SK-N-DZ (cell line): ENCODE measurements at regions not wholly inside any gene's neighbourhood (a gene's known extent, or its start where the extent isn't known, plus 50 kb on each side); places are given as distances from the start of the nearest gene placed in this dataset.
"Not testable (repeated sequence)": the region's sequence is repeated elsewhere in the genome, so short reads cannot be mapped to it uniquely, and the experiment has no call there.

Experiments
- DNase-seq: peaks from one replicate; pipeline ENCODE4 v3.0.0-alpha.2; 2015; ENCODE audit warnings: low spot score

- no peak for DNase-seq
Measured at GRCh38 chr2:133878326-133878725, 310.1 kb upstream of the NCKAP5 start.

GRCh38 chr2:133879703-133880102 lies 311.4 kb upstream of the NCKAP5 start:
- no peak for DNase-seq

GRCh38 chr2:133882159-133882558 lies 313.9 kb upstream of the NCKAP5 start:
- DNase-seq, result not testable (repeated sequence)

- no peak for DNase-seq
Measured at GRCh38 chr2:133884739-133885381, 316.6 kb upstream of the NCKAP5 start.

- DNase-seq, result no peak
Measured at GRCh38 chr2:133885847-133886246, 317.6 kb upstream of the NCKAP5 start.

- DNase-seq, result peak; percentile 67
Measured at GRCh38 chr2:133886735-133887675, 318.7 kb upstream of the NCKAP5 start.

GRCh38 chr2:133887676-133888040 lies 319.4 kb upstream of the NCKAP5 start:
- DNase-seq, result no peak

- no peak for DNase-seq
Measured at GRCh38 chr2:133888107-133888506, 319.8 kb upstream of the NCKAP5 start.

- DNase-seq, result no peak
Measured at GRCh38 chr2:133888621-133889219, 320.5 kb upstream of the NCKAP5 start.

- no peak for DNase-seq
Measured at GRCh38 chr2:133892352-133892913, 324.2 kb upstream of the NCKAP5 start.

- DNase-seq, result no peak
Measured at GRCh38 chr2:133894429-133894828, 326.2 kb upstream of the NCKAP5 start.

- not testable (repeated sequence) for DNase-seq
Measured at GRCh38 chr2:133897838-133898237, 329.6 kb upstream of the NCKAP5 start.

GRCh38 chr2:133900909-133901308 lies 332.6 kb upstream of the NCKAP5 start:
- no peak for DNase-seq

- DNase-seq, result no peak
Measured at GRCh38 chr2:133906396-133906795, 338.1 kb upstream of the NCKAP5 start.

GRCh38 chr2:133906926-133907325 lies 338.7 kb upstream of the NCKAP5 start:
- DNase-seq, result no peak

- no peak for DNase-seq
Measured at GRCh38 chr2:133908171-133908570, 339.9 kb upstream of the NCKAP5 start.

GRCh38 chr2:133918141-133918540 lies 335.7 kb upstream of the MGAT5 start:
- DNase-seq, result no peak

- no peak for DNase-seq
Measured at GRCh38 chr2:133919285-133919684, 334.6 kb upstream of the MGAT5 start.

- DNase-seq, result no peak
Measured at GRCh38 chr2:133927894-133928293, 326.0 kb upstream of the MGAT5 start.

- no peak for DNase-seq
Measured at GRCh38 chr2:133936096-133936495, 317.8 kb upstream of the MGAT5 start.

GRCh38 chr2:133936601-133937000 lies 317.3 kb upstream of the MGAT5 start:
- no peak for DNase-seq

- no peak for DNase-seq
Measured at GRCh38 chr2:133937669-133938068, 316.2 kb upstream of the MGAT5 start.
